Left renal pelvis (tissue), 4 donors: ENCODE measurements at regions not wholly inside any gene's neighbourhood (a gene's known extent, or its start where the extent isn't known, plus 50 kb on each side); places are given as distances from the start of the nearest gene placed in this dataset.

ENCODE experiments used
- DNase-seq, 4 donors: peaks; one replicate each; pipeline ENCODE4 v3.0.0-alpha.2; 2013; ENCODE audit warnings: low read depth in 4 of 4, low spot score in 3 of 4

GRCh38 chr5:164721116-164721515, 1215.7 kb downstream of the MAT2B start:
- DNase-seq, result no peak

- no peak for DNase-seq
Measured at GRCh38 chr5:164721656-164722055, 1216.2 kb downstream of the MAT2B start.

- no peak for DNase-seq
Measured at GRCh38 chr5:164722702-164723101, 1217.3 kb downstream of the MAT2B start.

- DNase-seq, result no peak
Measured at GRCh38 chr5:164727012-164727411, 1221.6 kb downstream of the MAT2B start.

GRCh38 chr5:164728733-164729132, 1223.3 kb downstream of the MAT2B start:
- DNase-seq, result no peak

GRCh38 chr5:164735334-164735733, 1229.9 kb downstream of the MAT2B start:
- no peak for DNase-seq

GRCh38 chr5:164741376-164741775, 1236.0 kb downstream of the MAT2B start:
- no peak for DNase-seq

GRCh38 chr5:164742025-164742424, 1236.6 kb downstream of the MAT2B start:
- no peak for DNase-seq

- no peak for DNase-seq
Measured at GRCh38 chr5:164746723-164747122, 1241.3 kb downstream of the MAT2B start.

GRCh38 chr5:164747371-164747770, 1242.0 kb downstream of the MAT2B start:
- DNase-seq, result no peak

GRCh38 chr5:164748861-164749260, 1243.4 kb downstream of the MAT2B start:
- no peak for DNase-seq

GRCh38 chr5:164753434-164753833, 1248.0 kb downstream of the MAT2B start:
- no peak for DNase-seq

- DNase-seq, result no peak
Measured at GRCh38 chr5:164763206-164763605, 1257.8 kb downstream of the MAT2B start.

- no peak for DNase-seq
Measured at GRCh38 chr5:164772122-164772521, 1266.7 kb downstream of the MAT2B start.

GRCh38 chr5:164784230-164784629, 1278.8 kb downstream of the MAT2B start:
- no peak for DNase-seq

- no peak for DNase-seq
Measured at GRCh38 chr5:164798110-164798509, 1292.7 kb downstream of the MAT2B start.

- DNase-seq, result no peak
Measured at GRCh38 chr5:164799391-164799790, 1294.0 kb downstream of the MAT2B start.

GRCh38 chr5:164801910-164802309, 1296.5 kb downstream of the MAT2B start:
- no peak for DNase-seq

GRCh38 chr5:164809821-164810220, 1304.4 kb downstream of the MAT2B start:
- DNase-seq, result no peak

GRCh38 chr5:164818445-164818844, 1313.0 kb downstream of the MAT2B start:
- no peak for DNase-seq

- DNase-seq, result no peak
Measured at GRCh38 chr5:164824671-164825070, 1319.3 kb downstream of the MAT2B start.

- no peak for DNase-seq
Measured at GRCh38 chr5:164832516-164832915, 1327.1 kb downstream of the MAT2B start.

- no peak for DNase-seq
Measured at GRCh38 chr5:164844348-164844747, 1338.9 kb downstream of the MAT2B start.

GRCh38 chr5:164860896-164861295, 1355.5 kb downstream of the MAT2B start:
- no peak for DNase-seq
